H1 (cell line): ENCODE measurements at regions not wholly inside any gene's neighbourhood (a gene's known extent, or its start where the extent isn't known, plus 50 kb on each side); places are given as distances from the start of the nearest gene placed in this dataset.
A peak's percentile ranks its signal among the peaks of the same experiment; 100 is the strongest.

Experiments used
- CTCF ChIA-PET: fragments of 300-600 bp; sonication (Branson Sonifier 250); formaldehyde crosslinking; loops from one replicate; lab custom pipeline; 2021; ENCODE audit not compliant: partially characterized antibody; lab: Charles Lee
- POLR2A ChIA-PET: fragments of 300-600 bp; sonication (Branson Sonifier 250); formaldehyde crosslinking; loops from one replicate; lab custom pipeline; 2021; ENCODE audit warnings: inconsistent platforms; ENCODE audit not compliant: partially characterized antibody; lab: Charles Lee
- DNase-seq, 2 experiments: peaks; one replicate each; pipeline versions ENCODE4 v3.0.0 to v3.0.0-alpha.2; 2010 to 2022; ENCODE audit warnings: low spot score in 2 of 2, low read depth in 1 of 2, mixed read lengths in 1 of 2
- FAIRE-seq: peaks from 2 replicates; lab custom pipeline; 2011; peaks lifted over from hg19 to GRCh38; lab: Jason Lieb, UNC
- H2AFZ ChIP-seq: 2 replicates; pipeline ENCODE4 v1.8.1; 2012; ENCODE audit warnings: low read length, inconsistent platforms
- H2AK5ac ChIP-seq: 2 replicates; pipeline ENCODE4 v1.6.1; 2013; ENCODE audit warnings: low read depth, low read length
- H2BK120ac ChIP-seq: replicated peaks from 2 replicates; pipeline ENCODE3; 2013; ENCODE audit warnings: low read depth, low read length, inconsistent platforms
- H2BK12ac ChIP-seq: 2 replicates; pipeline ENCODE4 v1.6.1; 2013; ENCODE audit warnings: low read depth, low read length
- H2BK15ac ChIP-seq: 2 replicates; pipeline ENCODE4 v1.6.1; 2013; ENCODE audit warnings: low read length
- H2BK20ac ChIP-seq: 2 replicates; pipeline ENCODE4 v1.6.1; 2013; ENCODE audit warnings: low read length
- H2BK5ac ChIP-seq: 2 replicates; pipeline ENCODE4 v1.6.1; 2013; ENCODE audit warnings: low read depth, low read length
- H3K14ac ChIP-seq: 2 replicates; pipeline ENCODE4 v1.6.1; 2013; ENCODE audit warnings: inconsistent platforms; ENCODE audit not compliant: insufficient read length
- H3K18ac ChIP-seq: 2 replicates; pipeline ENCODE4 v1.6.1; 2013; ENCODE audit warnings: low read length; ENCODE audit errors: extremely low read depth
- H3K23ac ChIP-seq: 2 replicates; pipeline ENCODE4 v1.6.1; 2013; ENCODE audit warnings: inconsistent platforms; ENCODE audit not compliant: insufficient read length
- H3K23me2 ChIP-seq: 2 replicates; pipeline ENCODE4 v1.6.1; 2013; ENCODE audit warnings: low read depth, low read length
- H3K27ac ChIP-seq: 2 replicates; pipeline ENCODE4 v1.6.1; 2011; ENCODE audit warnings: low read depth, low read length, inconsistent platforms
- H3K27me3 ChIP-seq, 4 experiments: replicated peaks in 1 of 4; 1 replicate in 1 of 4; 2 replicates in 3 of 4; pipeline versions ENCODE4 v1.6.1 to v1.8.1; 2011 to 2013; ENCODE audit warnings: low read length in 3 of 4, mild to moderate bottlenecking in 3 of 4, inconsistent platforms in 2 of 4, mixed read lengths in 2 of 4, moderate library complexity in 1 of 4; ENCODE audit not compliant: control insufficient read depth in 3 of 4, insufficient read depth in 3 of 4; ENCODE audit errors: extremely low read depth in 1 of 4
- H3K36me3 ChIP-seq, 4 experiments: 2 replicates each; pipeline versions ENCODE4 v1.6.1 to v1.8.1; 2011 to 2013; ENCODE audit warnings: mild to moderate bottlenecking in 4 of 4, low read length in 3 of 4, moderate library complexity in 2 of 4, control low read depth in 1 of 4, inconsistent platforms in 1 of 4; ENCODE audit not compliant: insufficient read depth in 4 of 4, control insufficient read depth in 2 of 4
- H3K4ac ChIP-seq: replicated peaks from 2 replicates; pipeline ENCODE3; 2013; ENCODE audit warnings: low read length, low read depth, mixed read lengths, inconsistent platforms; ENCODE audit not compliant: insufficient read length
- H3K4me1 ChIP-seq, 4 experiments: replicated peaks in 1 of 4; 1 replicate in 1 of 4; 2 replicates in 3 of 4; pipeline versions ENCODE4 v1.6.1 to v1.8.1; 2011 to 2013; ENCODE audit warnings: low read length in 3 of 4, inconsistent platforms in 2 of 4, mixed read lengths in 1 of 4; ENCODE audit not compliant: insufficient read depth in 4 of 4, control insufficient read depth in 3 of 4
- H3K4me2 ChIP-seq, 2 experiments: 2 replicates each; pipeline versions ENCODE4 v1.6.1 to v1.8.1; 2011 to 2013; ENCODE audit warnings: low read depth in 2 of 2, low read length in 2 of 2, control low read depth in 1 of 2, inconsistent platforms in 1 of 2, mild to moderate bottlenecking in 1 of 2; ENCODE audit not compliant: insufficient read depth in 1 of 2
- H3K4me3 ChIP-seq, 4 experiments: fragments of 200-600, 300-600 bp in 1 of 4; sonication (generic), shearing (Covaris generic), sonication (Bioruptor Twin) in 1 of 4; 2 replicates each; pipeline versions ENCODE4 v1.5.1 to v1.8.1; 2011 to 2016; ENCODE audit warnings: low read length in 4 of 4, low read depth in 3 of 4, control low read depth in 2 of 4, inconsistent platforms in 2 of 4, mild to moderate bottlenecking in 2 of 4, mixed read lengths in 1 of 4, moderate library complexity in 1 of 4; ENCODE audit not compliant: insufficient read depth in 2 of 4; ENCODE audit errors: extremely low read depth in 1 of 4
- H3K56ac ChIP-seq: replicated peaks from 2 replicates; pipeline ENCODE3; 2013; ENCODE audit warnings: low read depth, mild to moderate bottlenecking, mixed read lengths, low read length, inconsistent platforms; ENCODE audit not compliant: insufficient read length
- H3K79me1 ChIP-seq: 2 replicates; pipeline ENCODE4 v1.6.1; 2013; ENCODE audit warnings: low read depth, low read length, control low read depth
- H3K79me2 ChIP-seq, 2 experiments: 2 replicates each; pipeline versions ENCODE4 v1.6.1 to v1.8.1; 2012 to 2013; ENCODE audit warnings: low read length in 2 of 2, mild to moderate bottlenecking in 2 of 2, inconsistent platforms in 1 of 2; ENCODE audit not compliant: insufficient read depth in 2 of 2, control insufficient read depth in 1 of 2
- H3K9ac ChIP-seq, 4 experiments: replicated peaks in 1 of 4; 1 replicate in 1 of 4; 2 replicates in 3 of 4; pipeline versions ENCODE4 v1.6.1 to v1.8.1; 2011 to 2013; ENCODE audit warnings: low read depth in 3 of 4, low read length in 3 of 4, control low read depth in 2 of 4, mild to moderate bottlenecking in 2 of 4, moderate library complexity in 2 of 4, inconsistent platforms in 1 of 4; ENCODE audit errors: extremely low read depth in 1 of 4
- H3K9me3 ChIP-seq, 2 experiments: 2 replicates each; pipeline versions ENCODE4 v1.6.1 to v1.8.1; 2012 to 2013; ENCODE audit warnings: mild to moderate bottlenecking in 2 of 2, moderate library complexity in 2 of 2, control low read depth in 1 of 2, inconsistent platforms in 1 of 2, low read depth in 1 of 2, low read length in 1 of 2, mixed read lengths in 1 of 2; ENCODE audit not compliant: insufficient read depth in 2 of 2
- H4K20me1 ChIP-seq, 2 experiments: replicated peaks in 1 of 2; 2 replicates each; pipeline versions ENCODE3 to v1.8.1; 2011 to 2013; ENCODE audit warnings: inconsistent platforms in 2 of 2, low read length in 2 of 2, mild to moderate bottlenecking in 1 of 2; ENCODE audit not compliant: insufficient read depth in 2 of 2, control insufficient read depth in 1 of 2
- H4K5ac ChIP-seq: 2 replicates; pipeline ENCODE4 v1.6.1; 2013; ENCODE audit warnings: low read length, low read depth, mixed read lengths, inconsistent platforms; ENCODE audit not compliant: insufficient read length
- H4K8ac ChIP-seq: 2 replicates; pipeline ENCODE4 v1.8.0; 2013; ENCODE audit warnings: mild to moderate bottlenecking, moderate library complexity, low read length, inconsistent platforms; ENCODE audit not compliant: insufficient read depth; ENCODE audit errors: extremely low read depth
- H4K91ac ChIP-seq: replicated peaks from 2 replicates; pipeline ENCODE3; 2013; ENCODE audit warnings: low read length, mixed read lengths, inconsistent platforms; ENCODE audit not compliant: insufficient read length
- CBX5 ChIP-seq: fragments of 300-800, 300-1000 bp; sonication (generic); IDR thresholded peaks from 2 replicates; pipeline ENCODE4 v1.7.1; 2016; ENCODE audit warnings: antibody characterized with exemption, low read length, low read depth
- CREB1 ChIP-seq: IDR thresholded peaks from 2 replicates; pipeline ENCODE4 v1.6.1; 2012; ENCODE audit warnings: inconsistent platforms
- EP300 ChIP-seq, 2 experiments: IDR thresholded peaks; 1 replicate in 1 of 2; 2 replicates in 1 of 2; pipeline ENCODE4 v1.6.1; 2011 to 2012; ENCODE audit warnings: low read depth in 2 of 2, low read length in 2 of 2, mild to moderate bottlenecking in 2 of 2, borderline replicate concordance in 1 of 2, inconsistent platforms in 1 of 2, moderate library complexity in 1 of 2
- FOSL1 ChIP-seq: IDR thresholded peaks from 2 replicates; pipeline ENCODE4 v1.6.1; 2011; ENCODE audit warnings: mild to moderate bottlenecking, low read depth, low read length, moderate library complexity; ENCODE audit not compliant: insufficient read depth
- GABPA ChIP-seq: IDR thresholded peaks from 2 replicates; pipeline ENCODE4 v1.6.1; 2011; ENCODE audit warnings: mild to moderate bottlenecking, low read length, moderate library complexity, borderline replicate concordance; ENCODE audit not compliant: insufficient read depth
- GTF2F1 ChIP-seq: IDR thresholded peaks from 2 replicates; pipeline ENCODE4 v1.6.1; 2012; ENCODE audit warnings: low read depth, low read length, improper control_type of control experiment, borderline replicate concordance
- HDAC2 ChIP-seq, 2 experiments: fragments of 300-600 bp in 1 of 2; sonication (generic) in 1 of 2; IDR thresholded peaks; 2 replicates each; pipeline ENCODE4 v1.6.1; 2011 to 2012; ENCODE audit warnings: low read depth in 2 of 2, low read length in 2 of 2, mild to moderate bottlenecking in 2 of 2, moderate library complexity in 2 of 2, borderline replicate concordance in 1 of 2, inconsistent platforms in 1 of 2
- HDAC6 ChIP-seq: IDR thresholded peaks from one replicate; pipeline ENCODE4 v1.7.1; 2012; ENCODE audit warnings: low read depth, mild to moderate bottlenecking, inconsistent platforms, low read length, moderate library complexity
- KDM1A ChIP-seq: fragments of 200-600, 300-600 bp; sonication (generic); IDR thresholded peaks from 2 replicates; pipeline ENCODE4 v1.7.1; 2016; ENCODE audit warnings: mild to moderate bottlenecking, low read length, borderline replicate concordance
- KDM5A ChIP-seq: fragments of 200-600 bp; IDR thresholded peaks from 2 replicates; pipeline ENCODE4 v1.7.1; 2012; ENCODE audit warnings: mild to moderate bottlenecking, low read length, inconsistent platforms, mixed read lengths
- NANOG ChIP-seq: IDR thresholded peaks from 2 replicates; pipeline ENCODE4 v1.6.1; 2011; ENCODE audit warnings: low read length, low read depth, mild to moderate bottlenecking, inconsistent platforms; ENCODE audit not compliant: insufficient read depth, poor library complexity, severe bottlenecking
- RAD21 ChIP-seq, 2 experiments: IDR thresholded peaks in 1 of 2; conservative IDR thresholded peaks in 1 of 2; 2 replicates each; pipeline ENCODE4 v1.6.1; 2011; ENCODE audit warnings: low read depth in 2 of 2, low read length in 2 of 2, improper control_type of control experiment in 1 of 2, inconsistent platforms in 1 of 2, mild to moderate bottlenecking in 1 of 2, moderate library complexity in 1 of 2
- SUZ12 ChIP-seq: fragments of 200-600 bp; sonication (generic); IDR thresholded peaks from 2 replicates; pipeline ENCODE4 v1.6.1; 2012; ENCODE audit warnings: mild to moderate bottlenecking, inconsistent platforms, low read length, moderate library complexity, mixed read lengths
- WGBS, 2 experiments: shearing (Covaris generic) in 1 of 2; methylation state at CpG; one replicate each; pipeline versions ENCODE4 v1.1.6 to v1.1.7; 2013 to 2015; ENCODE audit warnings: low lambda C conversion rate in 2 of 2, mixed read lengths in 2 of 2, inconsistent platforms in 1 of 2, low coverage in 1 of 2, missing lambda C conversion rate in 1 of 2; ENCODE audit not compliant: insufficient replicate concordance in 2 of 2, insufficient coverage in 1 of 2, insufficient read length in 1 of 2; ENCODE audit errors: extremely low coverage in 1 of 2, missing lambda C conversion rate in 1 of 2; 5-methylcytosine and 5-hydroxymethylcytosine counted together

GRCh38 chr16:75921281-75921680 is 195.0 kb upstream of the CPHXL start:
- no peak overlapping the region for H2BK120ac ChIP-seq
- H3K23me2 ChIP-seq, result no peaks in the 10 kb centered on the region
- H2BK20ac ChIP-seq, result no peak overlapping the region
- H3K79me1 ChIP-seq, result no peaks in the 10 kb centered on the region
- H3K56ac ChIP-seq, result no peak overlapping the region
- H3K23ac ChIP-seq, result no peak overlapping the region
- peaks cover 0 to 4% (median under 1%) of the 10 kb centered on the region in 4 experiments; a peak in 2 of 7 replicates for H3K4me1 ChIP-seq
- 26% methylated on average over 2 of the region's 2 CpGs; no CpG with 5 or more reads in 1 of the 2 experiments for WGBS, 2 experiments
- H3K79me2 ChIP-seq, result no peaks in the 10 kb centered on the region
- no peak for DNase-seq
- peak overlapping the region in 1 of 2 experiments; percentile 34; a peak in 1 of 4 replicates for H3K4me2 ChIP-seq
- H2BK5ac ChIP-seq, result no peak overlapping the region
- no peaks in the 10 kb centered on the region for H4K20me1 ChIP-seq
- H3K4me3 ChIP-seq, result no peak overlapping the region
- no peak overlapping the region for H2AFZ ChIP-seq
- ChIA-PET CTCF (interaction anchor here (0.8 to 1.4 kb wide), 2 partner anchors 301 to 565 kb away, joined by 3 read pairs; no protein-coding TSS in a partner anchor), POLR2A (interaction anchor here (0.6 kb wide), 2 partner anchors 262 to 581 kb away, joined by 3 read pairs; no protein-coding TSS in a partner anchor)
- H3K36me3 ChIP-seq, result no peaks in the 10 kb centered on the region
- no peak overlapping the region for H3K18ac ChIP-seq
- H3K27ac ChIP-seq, result no peak overlapping the region
- no peak overlapping the region for H2BK15ac ChIP-seq
- H4K5ac ChIP-seq, result no peak overlapping the region
- H2BK12ac ChIP-seq, result no peak overlapping the region
- no peak overlapping the region for H3K4ac ChIP-seq
- no peak overlapping the region for H2AK5ac ChIP-seq
- no peak overlapping the region for H4K91ac ChIP-seq
- peak; percentile 28 for FAIRE-seq
- no peak overlapping the region for H3K14ac ChIP-seq
- H4K8ac ChIP-seq, result no peak overlapping the region
- no peaks in the 10 kb centered on the region for H3K9me3 ChIP-seq
- H3K9ac ChIP-seq, result no peak overlapping the region
- peaks cover 21 to 49% (median 37%) of the 10 kb centered on the region in 4 experiments for H3K27me3 ChIP-seq
- TF ChIP-seq GTF2F1 (no peak), KDM5A (no peak), GABPA (no peak), EP300 (IDR thresholded peaks at IDR 0.05; ENCODE audit: borderline replicate concordance in 1 of 2, low read depth in 2 of 2, low read length in 2 of 2) (peak in 1 of 2 experiments; percentile 59; a peak in 1 of 3 replicates), RAD21 (IDR thresholded peaks at IDR 0.05 in 1 of 2, conservative IDR thresholded peaks at IDR 0.05 in 1 of 2; ENCODE audit: low read depth in 2 of 2, low read length in 2 of 2) (no peak), KDM1A (no peak), HDAC2 (IDR thresholded peaks at IDR 0.05; ENCODE audit: borderline replicate concordance in 1 of 2, low read depth in 2 of 2, low read length in 2 of 2) (0 out of 4 replicates have a peak, but pooled peaks of 1 of the 2 experiments have one; percentile 38), FOSL1 (no peak), HDAC6 (no peak), SUZ12 (no peak), CREB1 (no peak), CBX5 (no peak), NANOG (no peak)
